22Rv1 (cell line): ENCODE measurements at regions not wholly inside any gene's neighbourhood (a gene's known extent, or its start where the extent isn't known, plus 50 kb on each side); places are given as distances from the start of the nearest gene placed in this dataset.
"Not testable (repeated sequence)": the region's sequence is repeated elsewhere in the genome, so short reads cannot be mapped to it uniquely, and the experiment has no call there.

Experiments used
- H3K27ac ChIP-seq: fragments of 450-650 bp; 2 replicates; pipeline ENCODE4 v1.5.1; 2017
- ZFX ChIP-seq: fragments of 450-650 bp; IDR thresholded peaks from 2 replicates; pipeline ENCODE4 v1.6.1; 2017; ENCODE audit warnings: antibody characterized with exemption, borderline replicate concordance
- TF ChIP-seq, protein P1 (sequence below): fragments of 450-650 bp; IDR thresholded peaks from 2 replicates; pipeline ENCODE4 v1.5.1; 2017; ENCODE audit warnings: mild to moderate bottlenecking

DNA sequence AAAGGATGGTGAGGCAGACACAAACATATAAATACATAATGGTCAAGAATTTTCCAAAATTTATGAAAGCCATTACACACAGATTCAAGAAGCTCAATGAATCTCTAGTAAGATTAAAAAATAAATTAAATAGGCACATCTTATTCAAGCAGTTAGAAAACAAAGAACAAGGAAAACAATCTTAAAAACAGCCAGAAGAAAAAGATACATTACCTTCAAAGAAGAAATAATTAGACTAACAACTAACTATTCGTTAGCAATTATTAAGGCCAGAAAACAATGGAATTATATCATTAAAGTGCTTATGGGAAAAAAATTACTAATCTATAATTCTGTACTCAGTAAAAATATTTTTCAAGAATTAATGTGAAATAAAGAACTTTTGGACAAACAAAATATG, 593.1 kb downstream of the EBF1 start:
- TF ChIP-seq, protein P1, sequence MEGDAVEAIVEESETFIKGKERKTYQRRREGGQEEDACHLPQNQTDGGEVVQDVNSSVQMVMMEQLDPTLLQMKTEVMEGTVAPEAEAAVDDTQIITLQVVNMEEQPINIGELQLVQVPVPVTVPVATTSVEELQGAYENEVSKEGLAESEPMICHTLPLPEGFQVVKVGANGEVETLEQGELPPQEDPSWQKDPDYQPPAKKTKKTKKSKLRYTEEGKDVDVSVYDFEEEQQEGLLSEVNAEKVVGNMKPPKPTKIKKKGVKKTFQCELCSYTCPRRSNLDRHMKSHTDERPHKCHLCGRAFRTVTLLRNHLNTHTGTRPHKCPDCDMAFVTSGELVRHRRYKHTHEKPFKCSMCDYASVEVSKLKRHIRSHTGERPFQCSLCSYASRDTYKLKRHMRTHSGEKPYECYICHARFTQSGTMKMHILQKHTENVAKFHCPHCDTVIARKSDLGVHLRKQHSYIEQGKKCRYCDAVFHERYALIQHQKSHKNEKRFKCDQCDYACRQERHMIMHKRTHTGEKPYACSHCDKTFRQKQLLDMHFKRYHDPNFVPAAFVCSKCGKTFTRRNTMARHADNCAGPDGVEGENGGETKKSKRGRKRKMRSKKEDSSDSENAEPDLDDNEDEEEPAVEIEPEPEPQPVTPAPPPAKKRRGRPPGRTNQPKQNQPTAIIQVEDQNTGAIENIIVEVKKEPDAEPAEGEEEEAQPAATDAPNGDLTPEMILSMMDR, result no peak
- TF ChIP-seq ZFX, result no peak

DNA sequence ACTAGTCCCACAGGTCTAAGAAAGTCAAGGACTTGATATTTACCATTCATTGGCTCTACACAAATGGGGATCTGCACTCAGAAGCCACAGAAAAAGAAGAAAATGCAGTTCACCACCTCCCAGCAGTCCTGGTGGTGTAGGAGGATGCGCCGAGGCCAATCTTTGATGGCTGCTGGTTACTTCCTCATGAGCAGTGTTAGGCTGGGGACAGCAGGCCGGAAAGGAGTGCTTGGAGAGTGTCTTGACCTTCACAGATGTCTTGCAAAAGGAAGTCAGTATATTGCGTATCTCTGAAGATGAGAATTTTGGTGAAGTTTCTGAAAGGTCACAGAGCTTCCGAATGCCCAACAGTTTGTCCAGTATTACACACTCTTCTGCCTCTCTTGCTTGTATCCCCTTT, 597.0 kb downstream of the EBF1 start:
- TF ChIP-seq, protein P1, result no peak
- TF ChIP-seq ZFX, result no peak
- H3K27ac ChIP-seq, result no peak overlapping the region

More for the DNA sequence above, 593.1 kb downstream of the EBF1 start:
- H3K27ac ChIP-seq, result no peak overlapping the region

DNA sequence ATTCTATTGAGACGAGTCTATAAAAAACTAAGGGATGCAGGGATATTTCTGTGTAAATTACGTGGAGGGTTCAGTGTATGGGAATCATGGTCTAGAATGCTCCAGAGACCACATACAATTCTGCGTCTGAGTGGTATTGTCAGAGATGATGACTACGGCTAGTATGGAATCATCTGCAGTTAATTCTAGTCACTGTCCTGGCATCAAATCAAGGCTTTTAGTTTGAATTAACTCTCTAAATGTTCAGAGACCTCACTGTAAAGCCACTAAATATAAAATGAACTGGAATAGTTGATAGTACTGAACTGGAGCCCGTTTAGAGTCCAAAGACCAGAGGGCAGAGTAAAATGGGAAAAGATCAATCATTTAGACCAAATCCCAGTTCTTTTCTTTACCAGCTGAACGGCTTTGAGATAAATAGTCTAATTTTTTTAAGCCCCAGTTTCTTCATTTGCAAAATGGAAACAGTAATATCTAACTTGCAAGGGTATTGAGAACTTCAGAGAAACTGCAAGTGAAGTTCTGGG, 599.8 kb downstream of the EBF1 start:
- H3K27ac ChIP-seq, result no peak overlapping the region
- TF ChIP-seq, protein P1, result no peak
- no peak for TF ChIP-seq ZFX

DNA sequence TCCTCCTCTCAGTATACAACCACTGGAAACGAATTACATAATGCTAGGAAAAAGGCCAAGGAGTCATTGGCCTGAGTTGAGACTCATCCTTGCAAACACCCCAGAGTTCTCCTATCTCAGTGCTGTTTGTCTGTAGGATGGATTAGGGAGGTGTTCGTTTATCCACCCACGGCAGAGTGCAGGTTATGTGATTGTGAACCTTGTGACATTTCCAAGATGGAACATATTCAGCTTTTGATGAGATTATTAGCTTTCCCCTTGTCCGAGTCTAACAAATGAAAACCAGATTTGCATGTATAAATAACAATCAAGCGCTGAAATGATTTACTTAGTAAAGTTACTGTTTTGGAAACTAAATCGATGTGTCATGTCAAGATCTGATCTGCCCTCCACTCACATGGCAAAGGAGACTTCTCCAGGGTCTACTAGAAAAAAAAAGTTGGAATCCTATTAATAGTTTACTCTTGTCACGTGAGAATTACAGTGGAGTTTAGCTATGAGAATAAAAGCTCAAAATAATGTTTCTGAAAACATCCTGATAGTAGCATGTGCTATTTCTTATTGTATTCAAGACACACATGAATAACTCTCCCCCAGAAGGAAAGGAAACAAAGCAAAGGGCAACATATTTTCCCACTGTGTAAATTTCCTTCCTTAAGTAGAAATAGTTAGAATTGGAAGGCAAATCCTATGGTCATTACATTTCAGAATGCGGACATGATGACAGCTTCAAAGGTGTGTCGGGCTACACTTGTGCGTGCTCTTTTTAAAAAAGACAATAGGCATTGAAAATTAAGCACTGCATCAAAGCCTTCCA, 600.4 kb downstream of the EBF1 start:
- H3K27ac ChIP-seq, result no peak overlapping the region
- TF ChIP-seq, protein P1, result no peak
- no peak for TF ChIP-seq ZFX

DNA sequence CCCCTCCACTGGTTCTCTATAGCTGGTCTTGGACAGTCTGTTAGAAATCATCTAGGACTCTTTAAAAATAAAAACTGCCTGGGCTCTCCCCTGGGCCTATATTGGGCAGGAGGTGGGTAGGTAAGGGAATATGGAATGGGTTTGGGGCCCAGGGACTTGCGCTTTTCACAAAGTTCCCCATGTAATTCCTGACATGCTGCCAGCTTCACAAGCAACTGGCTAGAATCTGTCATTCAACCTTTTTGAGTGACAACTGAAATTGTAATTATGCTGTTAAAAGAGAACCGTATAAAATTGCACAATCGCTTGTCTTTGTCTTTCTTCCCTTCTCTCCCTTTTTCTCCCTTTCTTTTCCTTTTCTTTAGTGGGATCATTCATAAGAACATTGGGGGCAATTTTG, 603.1 kb downstream of the EBF1 start:
- H3K27ac ChIP-seq, result no peak overlapping the region
- TF ChIP-seq, protein P1, result no peak
- no peak for TF ChIP-seq ZFX

DNA sequence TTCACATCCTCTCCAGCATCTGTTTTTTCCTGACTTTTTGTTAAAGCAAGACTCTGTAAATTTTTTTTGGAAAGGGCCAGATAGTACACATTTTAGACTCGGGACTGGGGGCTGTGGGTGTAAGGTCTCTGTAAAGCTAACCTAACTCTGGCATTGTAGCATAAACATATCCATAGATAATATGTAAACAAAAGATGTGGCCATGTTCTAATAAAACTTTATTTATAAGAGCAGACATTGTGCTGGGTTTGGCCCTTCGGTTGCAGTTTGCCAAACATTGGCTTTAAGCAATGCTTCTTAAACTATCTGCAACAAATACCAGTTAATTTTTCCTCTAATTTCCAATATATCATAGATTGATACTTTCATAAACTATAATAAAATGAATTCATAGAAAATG, 605.2 kb downstream of the EBF1 start:
- no peak overlapping the region for H3K27ac ChIP-seq
- no peak for TF ChIP-seq ZFX
- TF ChIP-seq, protein P1, result no peak

DNA sequence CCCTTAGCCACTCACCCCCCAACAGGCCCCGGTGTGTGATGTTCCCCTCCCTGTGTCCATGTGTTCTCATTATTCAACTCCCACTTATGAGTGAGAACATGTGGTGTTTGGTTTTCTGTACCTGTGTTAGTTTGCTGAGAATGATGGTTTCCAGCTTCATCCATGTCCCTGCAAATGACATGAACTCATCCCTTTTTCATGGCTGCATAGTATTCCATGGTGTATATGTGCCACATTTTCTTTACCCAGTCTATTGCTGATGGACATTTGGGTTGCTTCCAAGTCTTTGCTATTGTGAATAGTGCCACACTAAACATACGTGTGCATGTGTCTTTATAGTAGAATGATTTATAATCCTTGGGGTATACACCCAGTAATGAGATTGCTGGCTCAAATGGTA, 605.7 kb downstream of the EBF1 start:
- not testable (repeated sequence) for H3K27ac ChIP-seq
